NCI-H2196 (cell line): ENCODE measurements at regions not wholly inside any gene's neighbourhood (a gene's known extent, or its start where the extent isn't known, plus 50 kb on each side); places are given as distances from the start of the nearest gene placed in this dataset.

Source experiments
- DNase-seq: peaks from one replicate; lab custom pipeline; 2025; ENCODE audit not compliant: unreplicated experiment; lab: John Stamatoyannopoulos, UW

DNA sequence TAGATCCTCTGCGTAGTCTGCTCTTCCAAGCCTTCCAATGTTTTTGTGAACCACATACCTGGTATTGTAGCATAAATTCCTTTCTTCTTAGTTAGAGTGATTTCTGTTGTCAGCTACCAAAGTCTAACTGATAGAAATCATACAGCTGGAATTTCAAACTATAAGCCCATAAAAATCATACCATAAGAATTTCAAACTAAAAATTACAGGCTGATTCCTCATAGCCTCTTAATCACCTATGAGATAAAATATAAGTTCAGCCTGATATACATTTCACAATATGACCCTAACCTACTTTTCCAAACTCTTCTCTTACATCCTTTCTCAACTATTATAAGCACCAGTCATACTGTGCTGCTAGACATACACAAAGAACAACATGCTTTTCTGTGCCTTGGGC is 64.8 kb downstream of the PTHLH start:
- DNase-seq, result no peak

DNA sequence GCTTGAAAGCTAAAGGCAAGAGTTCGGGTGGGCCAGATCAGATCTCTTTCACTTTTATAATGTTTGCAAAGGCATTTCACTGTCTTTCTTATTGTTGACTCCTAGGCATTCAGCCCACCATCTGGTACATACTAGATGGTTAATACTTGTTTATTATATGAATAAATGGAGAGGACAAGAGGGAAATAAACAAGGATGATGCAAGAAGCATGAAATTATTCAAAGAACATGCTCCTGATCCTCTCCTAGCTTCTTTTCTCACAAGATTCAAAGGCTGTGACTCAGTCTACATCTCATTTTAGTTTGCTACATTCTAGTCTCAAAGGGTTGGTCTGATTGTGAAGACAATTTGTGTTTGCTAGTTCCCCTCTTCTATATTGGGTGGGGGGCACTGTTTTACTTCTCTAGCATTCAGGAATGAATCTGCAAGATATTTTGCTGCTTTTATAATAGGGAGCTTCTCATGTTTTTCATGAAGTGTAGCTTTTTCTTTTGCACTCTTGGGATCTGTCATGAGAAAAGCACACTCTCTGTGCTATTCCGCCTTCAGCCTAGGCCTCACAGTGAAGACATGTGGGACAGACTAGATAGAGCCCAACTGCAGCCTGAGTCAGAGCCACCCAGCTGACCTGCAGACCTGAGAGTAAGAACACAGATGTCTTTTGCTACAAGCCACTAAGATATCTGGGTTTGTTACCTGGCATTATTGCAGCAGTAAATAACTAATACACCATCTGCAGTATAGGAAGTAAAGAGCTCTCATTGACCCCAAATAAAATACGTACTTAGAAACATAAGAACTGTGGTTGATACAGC is 65.7 kb downstream of the PTHLH start:
- DNase-seq, result no peak

DNA sequence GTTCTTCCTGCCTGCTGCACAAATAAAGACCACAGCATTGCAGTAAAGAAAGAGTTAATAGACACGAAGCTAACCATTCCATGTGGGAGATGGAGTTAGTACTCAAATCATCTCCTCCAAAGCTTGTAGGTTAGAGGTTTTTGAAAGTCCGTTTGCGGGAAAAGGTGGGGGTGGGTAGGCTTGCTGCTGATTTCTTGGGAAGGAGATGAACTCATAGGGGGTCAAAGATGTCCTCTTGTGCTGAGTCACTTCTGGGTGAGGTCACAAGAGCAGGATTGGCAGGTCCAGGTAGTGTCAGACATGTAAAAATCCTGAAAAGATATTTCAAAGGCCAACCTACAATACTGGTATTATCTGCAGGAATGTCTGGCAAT is 66.4 kb downstream of the PTHLH start:
- no peak for DNase-seq

DNA sequence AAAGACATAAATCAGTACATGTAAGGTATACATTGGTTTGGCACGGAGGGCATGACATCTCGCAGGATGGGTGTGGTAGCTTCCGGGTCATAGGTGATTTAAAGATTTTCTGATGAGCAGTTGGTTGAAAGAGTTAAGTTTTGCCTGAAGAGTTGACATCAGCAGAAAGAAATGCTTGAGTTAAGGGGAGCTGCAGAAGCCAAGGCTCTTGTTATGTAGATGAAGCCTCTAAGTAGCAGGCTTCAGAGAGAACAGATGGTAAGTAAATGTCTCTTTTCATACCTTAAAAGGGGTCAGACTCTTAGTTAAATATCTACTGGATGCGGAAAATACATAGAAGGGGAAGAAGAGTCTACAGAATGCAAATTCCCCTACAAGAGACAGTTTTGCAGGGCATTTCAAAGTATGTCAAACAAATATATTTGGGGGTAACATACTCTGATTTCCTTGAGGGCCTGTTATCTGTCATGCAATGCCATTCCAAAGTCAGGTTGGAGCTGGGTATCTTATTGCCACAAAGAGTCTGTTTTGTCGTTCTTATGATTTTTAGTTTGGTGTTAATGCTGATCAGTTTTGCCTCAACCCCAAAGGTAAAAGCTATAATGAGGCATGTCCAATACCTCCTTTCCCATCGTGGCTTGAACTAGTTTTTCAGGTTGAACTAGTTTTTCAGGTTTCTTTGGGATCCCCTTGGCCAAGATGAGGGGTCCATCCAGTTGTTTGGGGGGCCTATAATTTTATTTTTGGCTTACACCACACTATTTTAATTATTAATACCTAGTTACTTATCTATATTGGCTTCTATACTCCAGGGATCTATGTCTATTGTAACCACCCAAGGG is 67.0 kb downstream of the PTHLH start:
- DNase-seq, result no peak

DNA sequence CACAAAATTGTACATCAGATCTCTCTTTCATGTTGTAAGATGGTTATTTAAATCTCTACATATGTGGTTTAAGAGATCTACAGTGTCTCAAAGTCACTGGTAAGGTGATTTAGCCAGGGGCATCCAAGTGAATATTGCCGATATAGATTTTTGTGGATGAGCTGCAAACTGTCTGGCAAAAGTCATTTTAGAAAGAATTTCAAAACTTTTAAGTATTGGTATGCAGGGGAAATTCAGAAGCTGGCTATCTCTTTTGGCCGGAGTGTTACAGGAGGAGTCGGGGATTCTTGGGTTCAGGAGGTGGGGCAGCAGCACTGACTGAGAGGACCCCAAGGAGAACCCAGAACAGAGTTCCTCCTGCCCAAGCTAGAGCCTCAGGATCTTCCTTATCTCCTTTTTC is 69.9 kb downstream of the PTHLH start:
- DNase-seq, result no peak

DNA sequence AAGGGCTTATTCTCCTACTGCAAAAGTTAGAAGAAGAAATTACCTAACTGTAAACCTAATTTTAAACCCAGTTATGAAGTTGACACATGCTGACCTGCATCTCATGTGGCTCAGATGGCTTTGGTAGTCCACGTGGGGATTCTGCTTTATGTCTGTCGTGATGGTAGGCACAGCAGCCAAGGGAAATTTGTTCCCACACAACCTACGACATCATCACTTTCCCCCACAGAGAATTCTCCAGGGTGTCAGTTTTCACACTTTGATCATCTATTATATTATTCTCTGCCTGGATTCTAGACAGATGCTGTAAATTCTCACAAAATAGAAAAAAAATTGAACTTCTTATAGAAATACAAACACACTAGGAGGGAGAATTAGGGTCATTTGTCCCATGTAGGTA is 70.6 kb downstream of the PTHLH start:
- DNase-seq, result no peak

DNA sequence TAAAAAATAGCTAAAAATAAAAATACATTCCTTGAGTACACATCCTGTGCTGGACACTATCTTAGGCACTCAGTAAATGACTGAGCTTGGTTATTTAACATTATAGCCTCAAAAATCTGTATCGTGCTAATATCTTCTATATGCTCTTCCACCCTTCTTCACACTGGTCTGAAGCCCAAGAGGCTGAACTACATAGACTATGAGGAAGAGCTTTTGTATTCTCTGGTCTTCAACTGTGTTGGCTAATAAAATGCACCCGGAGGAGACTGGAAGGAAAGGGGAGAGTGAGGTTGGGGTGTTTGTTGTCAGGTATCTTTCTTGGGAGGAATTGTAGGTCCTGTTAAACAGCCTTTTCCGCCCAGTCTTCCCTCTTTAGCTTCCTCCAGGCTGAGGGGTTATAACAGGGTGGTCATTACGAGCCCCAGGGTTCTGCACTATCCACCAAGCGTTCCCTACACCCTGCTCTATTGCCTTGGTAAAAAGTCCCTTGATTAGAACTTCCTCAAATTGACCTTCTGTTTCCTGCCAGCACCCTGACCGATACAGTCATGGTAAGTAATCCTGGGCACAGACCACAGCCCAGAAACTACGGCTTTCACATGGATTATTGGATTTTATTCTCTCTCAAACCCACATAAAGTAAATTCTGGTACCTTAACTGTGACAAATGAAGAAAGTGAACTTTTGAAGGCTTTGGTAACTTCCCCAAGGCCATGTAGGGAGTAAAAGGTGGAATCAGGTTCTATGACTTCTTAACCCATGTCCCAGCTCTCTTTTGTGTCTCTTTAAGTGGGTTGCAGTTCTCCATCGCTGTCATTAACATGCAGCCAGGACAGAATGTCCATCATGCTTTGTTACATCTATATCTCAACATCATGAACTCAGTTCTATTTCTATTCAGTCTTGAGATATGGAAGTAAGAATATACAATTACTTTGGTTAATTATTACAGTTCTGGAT is 71.3 kb downstream of the PTHLH start:
- DNase-seq, result no peak

DNA sequence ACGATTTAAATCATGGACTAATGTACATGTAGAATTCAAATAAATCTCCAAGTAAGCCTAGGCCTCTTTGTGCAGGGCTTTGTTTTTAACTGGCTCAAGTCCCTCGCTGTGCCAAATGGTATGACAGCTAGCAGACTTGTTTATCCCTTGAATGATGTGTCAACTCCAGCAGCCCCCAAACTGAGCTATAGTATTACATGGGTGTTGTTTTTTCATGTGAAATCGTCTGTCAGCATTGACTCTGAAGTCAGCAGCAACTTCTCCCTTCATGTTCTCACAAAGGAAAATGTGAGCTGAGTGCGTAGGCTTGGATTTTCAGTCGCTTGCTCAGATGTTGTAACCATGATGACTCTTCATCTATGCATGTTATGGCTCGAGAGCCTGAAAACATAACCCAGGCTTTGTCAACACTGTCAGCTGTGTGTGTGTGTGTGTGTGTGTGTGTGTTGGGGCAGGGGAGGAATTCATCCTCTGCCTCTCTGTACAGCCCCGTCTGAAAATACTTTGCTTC is 73.3 kb downstream of the PTHLH start:
- no peak for DNase-seq

DNA sequence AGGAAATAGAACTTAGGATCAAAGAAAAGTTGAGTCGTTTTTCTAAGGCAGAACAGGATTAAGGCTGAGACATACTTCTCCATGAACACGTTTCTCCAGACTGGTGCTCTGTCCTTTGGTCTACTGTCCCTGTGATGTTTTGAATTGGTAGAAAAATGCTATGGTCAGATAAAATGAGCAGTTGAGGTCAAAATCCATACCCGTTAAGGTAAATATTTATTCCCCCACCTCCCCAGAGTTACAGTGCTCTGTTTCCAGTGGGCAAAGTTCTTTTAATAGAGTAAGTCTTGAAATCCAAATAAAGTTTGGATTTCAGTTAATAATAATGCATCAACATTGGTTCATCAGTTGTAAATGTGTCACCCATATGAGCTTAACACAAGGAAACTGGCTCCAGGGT is 74.5 kb downstream of the PTHLH start:
- DNase-seq, result no peak

DNA sequence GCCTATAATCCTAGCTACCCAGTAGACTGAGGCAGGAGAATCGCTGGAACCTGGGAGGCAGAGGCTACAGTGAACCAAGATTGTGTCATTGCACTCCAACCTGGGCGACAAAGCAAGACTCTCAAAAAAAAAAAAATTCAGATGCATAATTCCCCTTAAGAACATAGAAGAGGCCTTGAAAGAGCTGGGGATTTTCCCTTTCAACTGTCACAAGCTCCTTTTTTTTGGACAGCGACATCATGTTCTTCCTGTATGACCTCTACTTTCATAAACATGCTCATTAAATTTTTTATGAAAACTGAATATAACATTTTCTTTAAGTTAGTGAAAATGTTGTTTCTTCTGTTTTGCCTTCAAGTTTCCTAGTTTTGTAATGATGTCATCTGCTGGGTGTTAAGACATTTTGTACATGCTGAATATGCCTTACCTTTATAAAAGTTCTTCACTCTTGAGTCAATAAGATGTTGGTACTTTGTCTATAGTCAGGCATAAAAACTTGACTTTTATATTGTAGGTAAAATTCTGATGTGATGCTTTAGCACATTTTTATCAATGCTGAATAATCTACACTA is 76.0 kb downstream of the PTHLH start:
- no peak for DNase-seq

DNA sequence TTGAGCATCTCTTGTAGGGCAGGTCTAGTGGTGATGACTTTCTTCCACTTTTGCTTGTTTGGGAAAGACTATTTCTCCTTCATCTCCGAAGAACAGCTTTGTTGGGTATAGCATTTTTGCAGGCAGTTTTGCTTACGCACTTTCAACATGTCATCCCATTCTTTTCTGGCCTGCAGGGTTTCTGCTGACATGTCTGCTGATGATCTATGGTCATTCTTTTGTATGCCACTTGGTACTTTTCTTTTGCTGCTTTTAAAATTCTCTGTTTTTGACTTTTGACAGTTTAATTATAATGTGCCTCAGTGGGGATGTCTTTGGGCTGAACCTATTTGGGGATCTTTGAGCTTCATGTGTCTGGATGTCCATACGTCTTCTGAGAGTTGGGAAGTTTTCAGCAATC is 78.2 kb downstream of the PTHLH start:
- DNase-seq, result no peak

DNA sequence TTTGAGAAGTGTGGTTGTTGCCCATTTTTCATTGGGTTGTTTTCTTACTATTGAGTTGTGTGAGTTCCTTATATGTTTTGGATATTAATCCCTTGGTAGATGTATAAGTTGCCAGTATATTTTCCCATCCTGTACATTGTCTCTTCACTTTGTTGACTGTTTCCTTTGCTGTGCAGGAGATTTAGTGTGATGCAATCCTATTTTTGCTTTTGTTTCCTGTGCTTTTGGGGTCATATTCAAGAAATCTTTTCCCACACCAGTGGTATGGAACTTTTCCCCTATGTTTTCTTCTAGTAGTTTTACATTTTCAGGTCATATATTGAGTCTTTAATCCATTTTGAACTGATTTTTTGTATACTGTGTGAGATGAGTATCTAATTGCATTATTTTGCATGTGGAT is 92.8 kb downstream of the PTHLH start:
- no peak for DNase-seq

DNA sequence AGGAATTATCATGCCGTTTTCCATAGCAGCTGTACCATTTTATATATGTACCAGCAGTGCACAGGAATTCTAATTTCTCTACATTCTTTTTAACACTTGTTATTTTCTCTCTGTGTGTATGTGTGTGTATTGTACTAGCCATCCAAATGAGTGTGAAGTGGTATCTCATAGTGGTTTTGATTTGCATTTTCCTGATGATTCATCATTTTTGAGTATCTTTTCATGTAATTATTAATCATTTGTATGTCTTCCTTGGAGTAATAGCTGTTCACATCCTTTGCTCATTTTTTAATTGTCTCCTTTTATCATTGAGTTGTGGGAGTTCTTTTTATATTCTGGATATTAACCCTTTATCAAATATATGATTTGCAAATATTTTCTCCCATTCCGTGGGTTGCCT is 95.6 kb upstream of the MANSC4 start:
- DNase-seq, result no peak

DNA sequence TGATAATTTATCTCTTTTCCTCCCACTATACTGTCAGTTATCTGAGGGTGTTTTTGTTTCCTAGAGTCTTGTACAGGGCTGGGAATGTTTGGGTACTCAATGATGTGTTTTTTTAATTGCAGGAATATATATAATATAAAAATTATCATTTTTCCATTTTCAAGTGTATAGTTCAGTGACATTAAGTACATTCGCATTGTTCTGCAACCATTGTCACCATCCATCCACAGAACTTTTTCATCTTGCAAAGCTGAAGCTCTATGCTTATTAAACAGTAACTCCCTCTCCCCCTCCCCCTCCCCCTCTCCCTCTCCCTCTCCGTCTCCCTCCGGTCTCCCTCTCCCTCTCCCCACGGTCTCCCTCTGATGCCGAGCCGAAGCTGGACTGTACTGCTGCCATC is 93.0 kb upstream of the MANSC4 start:
- DNase-seq, result no peak

DNA sequence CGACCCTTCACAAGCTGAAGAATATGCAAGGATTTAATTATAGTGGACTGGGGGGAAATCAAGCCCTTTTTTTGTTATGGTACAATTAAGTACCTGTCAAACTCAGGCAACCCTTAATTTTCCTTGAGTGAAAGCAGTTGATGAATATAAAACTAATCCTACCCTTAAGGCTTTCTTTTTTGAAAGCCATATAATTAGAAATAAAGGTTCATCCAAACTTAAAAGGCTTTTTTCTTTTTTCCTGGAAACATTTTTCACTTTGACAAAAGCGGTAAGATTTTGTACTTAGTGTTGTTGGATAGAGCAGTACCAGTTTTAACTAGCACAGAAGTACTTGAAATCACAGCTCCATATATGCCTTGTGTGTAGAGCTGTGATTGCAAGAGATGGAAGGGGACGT is 91.9 kb upstream of the MANSC4 start:
- DNase-seq, result no peak

DNA sequence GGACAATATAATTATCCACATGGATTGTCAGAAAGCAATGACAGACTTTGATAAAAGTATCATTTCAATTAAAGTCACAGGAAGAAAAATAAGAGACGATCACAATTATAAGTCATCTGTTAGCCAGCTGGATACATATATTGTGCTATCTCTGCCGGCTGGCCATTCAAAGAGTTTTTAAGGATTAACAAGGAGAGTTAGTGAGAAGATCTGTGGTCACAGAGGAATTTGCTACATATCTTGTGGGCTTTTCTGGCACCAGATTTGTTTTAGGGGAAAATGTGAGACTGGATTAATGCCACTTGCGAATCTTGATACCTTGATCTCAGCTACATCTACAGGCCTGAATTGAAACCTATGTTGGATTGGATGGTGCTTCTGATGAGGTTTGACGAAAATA is 90.9 kb upstream of the MANSC4 start:
- DNase-seq, result no peak

DNA sequence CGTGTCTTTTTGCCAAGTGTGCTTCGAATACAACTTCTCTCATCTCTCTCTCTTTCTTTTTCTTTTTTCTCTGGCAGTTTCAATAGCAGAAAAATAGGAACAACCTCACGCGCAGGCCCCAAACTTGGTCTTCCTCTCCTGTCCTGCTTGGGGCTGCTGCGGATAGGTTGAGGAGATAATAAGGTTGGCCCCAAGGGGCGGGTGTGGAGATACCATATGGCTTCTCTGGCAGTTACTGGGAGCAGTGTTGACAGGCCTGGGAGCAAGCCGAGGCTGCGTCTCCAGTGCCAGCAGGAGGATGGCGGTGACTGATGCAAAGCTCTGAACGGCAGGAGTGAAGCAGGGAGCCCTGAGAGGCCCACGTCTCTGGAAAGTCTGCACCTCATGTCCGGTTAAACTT is 89.5 kb upstream of the MANSC4 start:
- no peak for DNase-seq

DNA sequence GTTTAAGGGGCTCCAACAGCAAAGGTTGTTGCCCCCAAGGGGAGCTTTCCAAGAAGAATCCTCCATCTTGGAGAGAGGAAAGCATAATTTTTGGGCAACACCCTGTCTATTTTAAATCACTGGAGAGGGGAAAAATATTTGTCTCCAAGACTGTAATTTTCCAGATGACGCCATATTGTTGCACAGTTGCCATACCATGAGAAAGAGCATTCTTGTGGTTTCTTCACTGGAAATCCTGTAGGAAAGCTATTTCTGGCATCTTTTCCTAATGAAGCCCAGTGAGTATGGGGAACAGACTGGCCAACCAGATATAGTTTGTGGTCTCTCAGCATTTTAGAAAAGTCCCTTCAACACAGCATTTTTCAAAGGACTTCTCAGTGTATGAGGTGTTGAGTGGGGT is 88.1 kb upstream of the MANSC4 start:
- DNase-seq, result no peak

DNA sequence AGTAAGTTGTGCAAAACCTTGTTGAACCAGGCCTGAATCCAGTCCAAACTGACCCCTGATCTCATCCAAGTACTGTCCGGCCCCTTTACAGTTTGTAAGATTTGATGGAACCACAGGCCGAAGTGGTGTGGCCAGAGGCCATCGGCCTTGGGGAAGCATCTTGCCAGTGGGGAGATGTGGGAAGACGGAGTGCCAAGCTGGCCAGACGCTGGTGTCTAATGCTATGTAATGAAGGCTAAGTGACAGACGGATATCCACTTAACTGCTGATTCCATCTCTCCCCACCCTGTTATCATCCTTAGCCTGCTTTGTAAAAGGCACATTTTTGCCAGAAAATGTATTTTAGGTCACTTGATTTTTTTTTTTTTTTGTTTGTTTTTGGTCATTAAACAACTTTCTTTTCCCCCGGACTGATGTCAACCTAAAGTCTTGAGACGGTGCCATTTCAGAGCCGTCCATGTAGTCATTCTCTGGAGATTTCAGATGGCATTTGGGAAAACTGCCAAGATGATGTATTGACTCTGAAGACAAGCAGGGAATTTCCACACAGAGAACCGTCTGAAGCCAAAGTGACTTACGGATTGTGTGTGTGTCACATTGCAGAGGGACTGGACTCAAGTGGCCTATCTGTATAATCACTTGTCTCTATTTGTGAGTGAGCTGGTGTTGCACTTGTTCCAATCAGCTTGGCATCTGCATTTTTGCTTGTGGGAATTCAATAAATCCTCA is 86.5 kb upstream of the MANSC4 start:
- DNase-seq, result peak; percentile 30

DNA sequence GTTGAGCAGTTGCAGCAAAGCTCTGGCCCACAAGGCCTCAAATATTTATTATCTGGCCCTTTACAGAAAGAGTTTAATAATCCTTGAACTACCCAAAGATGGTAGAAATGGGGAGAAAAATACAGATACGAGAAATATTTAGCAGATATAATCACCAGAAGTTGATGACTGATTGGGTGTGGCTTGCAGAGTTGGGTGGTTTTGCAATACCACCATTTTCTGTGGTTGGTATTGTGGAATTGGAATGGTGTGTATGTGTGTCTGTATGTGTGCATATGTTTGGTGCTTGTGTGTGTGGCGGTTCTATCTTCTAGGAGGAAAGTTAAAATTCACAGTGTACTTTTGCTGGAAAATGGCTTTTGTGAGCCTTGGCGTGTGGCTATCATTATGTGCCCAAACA is 85.4 kb upstream of the MANSC4 start:
- DNase-seq, result no peak
